ENCODE measurements at regions not wholly inside any gene's neighbourhood (a gene's known extent, or its start where the extent isn't known, plus 50 kb on each side); places are given as distances from the start of the nearest gene placed in this dataset.

GRCh38 chr15:70277556-70277955 lies 179.8 kb upstream of the TLE3 start:
- in situ Hi-C loops (cut with MboI; ENCODE audit: low pct_ligation_motif_present in 1 of 4, low pct_unique_long_range_greater_than_20kb in 1 of 4, low sequenced_read_pairs in 3 of 4) (no loop called here), intact Hi-C loops (cut with DNase I; ENCODE audit: low total_unique reads) (no loop called here)
- TF ChIP-seq EP300 (IDR thresholded peaks at IDR 0.05; ENCODE audit: low read depth) = no peak
- TF ChIP-seq, protein P1, sequence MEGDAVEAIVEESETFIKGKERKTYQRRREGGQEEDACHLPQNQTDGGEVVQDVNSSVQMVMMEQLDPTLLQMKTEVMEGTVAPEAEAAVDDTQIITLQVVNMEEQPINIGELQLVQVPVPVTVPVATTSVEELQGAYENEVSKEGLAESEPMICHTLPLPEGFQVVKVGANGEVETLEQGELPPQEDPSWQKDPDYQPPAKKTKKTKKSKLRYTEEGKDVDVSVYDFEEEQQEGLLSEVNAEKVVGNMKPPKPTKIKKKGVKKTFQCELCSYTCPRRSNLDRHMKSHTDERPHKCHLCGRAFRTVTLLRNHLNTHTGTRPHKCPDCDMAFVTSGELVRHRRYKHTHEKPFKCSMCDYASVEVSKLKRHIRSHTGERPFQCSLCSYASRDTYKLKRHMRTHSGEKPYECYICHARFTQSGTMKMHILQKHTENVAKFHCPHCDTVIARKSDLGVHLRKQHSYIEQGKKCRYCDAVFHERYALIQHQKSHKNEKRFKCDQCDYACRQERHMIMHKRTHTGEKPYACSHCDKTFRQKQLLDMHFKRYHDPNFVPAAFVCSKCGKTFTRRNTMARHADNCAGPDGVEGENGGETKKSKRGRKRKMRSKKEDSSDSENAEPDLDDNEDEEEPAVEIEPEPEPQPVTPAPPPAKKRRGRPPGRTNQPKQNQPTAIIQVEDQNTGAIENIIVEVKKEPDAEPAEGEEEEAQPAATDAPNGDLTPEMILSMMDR (IDR thresholded peaks at IDR 0.05) = no peak
- TF ChIP-seq POLR2A (IDR thresholded peaks at IDR 0.05) = no peak
- no peak for TF ChIP-seq POLR2AphosphoS5 (IDR thresholded peaks at IDR 0.05)
- Histone ChIP-seq H3K9me3 (no peaks in the 10 kb centered on the region), H3K4me1 (no peaks in the 10 kb centered on the region), H3K27me3 (no peaks in the 10 kb centered on the region), H3K27ac (no peak overlapping the region), H3K36me3 (no peaks in the 10 kb centered on the region), H3K4me3 (no peak overlapping the region)
- 96% methylated on average over 8 of the region's 8 CpGs; no CpG with 5 or more reads in 1 of the 2 donors for WGBS, 2 donors (ENCODE audit: low coverage in 1 of 2)
- no peak for DNase-seq

DNA sequence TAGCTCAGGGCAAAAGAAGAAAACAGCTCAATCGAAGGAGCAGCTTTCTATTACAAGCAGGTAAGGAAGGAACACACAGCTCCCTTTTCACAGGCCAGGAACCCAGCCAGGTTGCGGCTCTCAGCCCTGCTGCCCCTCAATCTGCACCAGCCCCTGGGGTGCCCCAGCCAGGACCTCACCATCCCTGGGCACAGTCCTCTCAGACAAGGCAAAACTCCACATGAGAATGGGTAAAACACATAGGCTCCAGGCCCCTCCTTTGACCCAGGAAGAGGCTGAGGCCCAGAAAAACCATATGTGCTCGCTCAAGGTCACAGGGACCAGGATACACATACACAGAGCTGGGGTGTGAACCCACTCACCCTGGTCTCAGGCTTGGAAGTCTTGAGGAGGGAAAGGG lies 178.7 kb upstream of the TLE3 start:
- no peak for DNase-seq

GRCh38 chr15:70275461-70276138 lies 177.9 kb upstream of the TLE3 start:
- intact Hi-C loops (cut with DNase I; ENCODE audit: low total_unique reads) (no loop called here), in situ Hi-C loops (cut with MboI; ENCODE audit: low pct_ligation_motif_present in 1 of 4, low pct_unique_long_range_greater_than_20kb in 1 of 4, low sequenced_read_pairs in 3 of 4) (no loop called here)
- TF ChIP-seq EP300 (IDR thresholded peaks at IDR 0.05; ENCODE audit: low read depth) = no peak
- TF ChIP-seq POLR2A (IDR thresholded peaks at IDR 0.05) = no peak
- TF ChIP-seq, protein P1 (IDR thresholded peaks at IDR 0.05) = no peak
- TF ChIP-seq POLR2AphosphoS5 (IDR thresholded peaks at IDR 0.05) = no peak
- no peaks in the 10 kb centered on the region for H3K36me3 ChIP-seq
- no peak overlapping the region for H3K27ac ChIP-seq
- no peaks in the 10 kb centered on the region for H3K27me3 ChIP-seq
- no peak for DNase-seq
- H3K4me1 ChIP-seq = peaks cover 4 to 10% (median 7%) of the 10 kb centered on the region in 4 donors
- no peaks in the 10 kb centered on the region for H3K9me3 ChIP-seq
- H3K4me3 ChIP-seq = no peak overlapping the region
- WGBS, 2 donors (ENCODE audit: low coverage in 1 of 2) = 93% methylated on average over 8 of the region's 8 CpGs; no CpG with 5 or more reads in 1 of the 2 donors

More for the DNA sequence above, 178.7 kb upstream of the TLE3 start:
- no peaks in the 10 kb centered on the region for H3K36me3 ChIP-seq
- H3K4me1 ChIP-seq = peaks cover 0 to 3% (median 0%) of the 10 kb centered on the region in 4 donors
- no peak for TF ChIP-seq POLR2A (IDR thresholded peaks at IDR 0.05)
- H3K27me3 ChIP-seq = no peaks in the 10 kb centered on the region
- intact Hi-C loops (cut with DNase I; ENCODE audit: low total_unique reads) (no loop called here), in situ Hi-C loops (cut with MboI; ENCODE audit: low pct_ligation_motif_present in 1 of 4, low pct_unique_long_range_greater_than_20kb in 1 of 4, low sequenced_read_pairs in 3 of 4) (no loop called here)
- H3K4me3 ChIP-seq = no peak overlapping the region
- H3K9me3 ChIP-seq = no peaks in the 10 kb centered on the region
- H3K27ac ChIP-seq = no peak overlapping the region
- WGBS, 2 donors (ENCODE audit: low coverage in 1 of 2) = 78 to 91% methylated on average over 1 to 3 of the region's 3 CpGs

- intact Hi-C loops (cut with DNase I; ENCODE audit: low total_unique reads) = no loop called here
- DNase-seq = no peak
- no peaks in the 10 kb centered on the region for H3K9me3 ChIP-seq
- peaks cover 4 to 13% (median 10%) of the 10 kb centered on the region in 4 donors for H3K4me1 ChIP-seq
- H3K36me3 ChIP-seq = no peaks in the 10 kb centered on the region
- H3K27me3 ChIP-seq = no peaks in the 10 kb centered on the region
- H3K27ac ChIP-seq = no peak overlapping the region
- TF ChIP-seq EP300 (IDR thresholded peaks at IDR 0.05; ENCODE audit: low read depth) = no peak
- TF ChIP-seq POLR2A (IDR thresholded peaks at IDR 0.05) = no peak
- TF ChIP-seq POLR2AphosphoS5 (IDR thresholded peaks at IDR 0.05) = no peak
- TF ChIP-seq, protein P1 (IDR thresholded peaks at IDR 0.05) = no peak
- WGBS, 2 donors (ENCODE audit: low coverage in 1 of 2) = 76 to 82% methylated on average over 4 of the region's 4 CpGs
- in situ Hi-C loops (cut with MboI; ENCODE audit: low pct_ligation_motif_present in 1 of 4, low pct_unique_long_range_greater_than_20kb in 1 of 4, low sequenced_read_pairs in 3 of 4) = no loop called here
- no peak overlapping the region for H3K4me3 ChIP-seq
These were observed 177.2 kb upstream of the TLE3 start for GRCh38 chr15:70274908-70275307.

Measured in transverse colon (tissue), 4 donors.